Left lung (tissue), 4 donors: ENCODE measurements at regions not wholly inside any gene's neighbourhood (a gene's known extent, or its start where the extent isn't known, plus 50 kb on each side); places are given as distances from the start of the nearest gene placed in this dataset.

Experiments
- ATAC-seq: fragments of 200-7000 bp; cut with Tn5 transposase; one replicate; pipeline ENCODE4 v1.9.1; 2020; ENCODE audit warnings: moderate library complexity
- DNase-seq, 4 donors: peaks; one replicate each; pipeline ENCODE4 v3.0.0-alpha.2; 2013 to 2020
- H3K27ac ChIP-seq, 2 donors: fragments of 200-600 bp; sonication (generic) in 1 of 2; one replicate each; pipeline versions ENCODE4 v1.5.0 to v1.8.0; 2020 to 2021
- H3K27me3 ChIP-seq, 2 donors: fragments of 200-600 bp; sonication (generic) in 1 of 2; one replicate each; pipeline versions ENCODE4 v1.5.0 to v1.8.0; 2020 to 2021
- H3K36me3 ChIP-seq, 2 donors: fragments of 200-600 bp; sonication (generic) in 1 of 2; one replicate each; pipeline versions ENCODE4 v1.5.0 to v1.8.0; 2020 to 2021
- H3K4me1 ChIP-seq, 2 donors: fragments of 200-600 bp; one replicate each; pipeline ENCODE4 v1.8.0; 2021
- H3K4me3 ChIP-seq, 2 donors: fragments of 200-600 bp; sonication (generic) in 1 of 2; one replicate each; pipeline versions ENCODE4 v1.5.0 to v1.8.0; 2020 to 2021; ENCODE audit warnings: mild to moderate bottlenecking in 1 of 2
- H3K9me3 ChIP-seq, 2 donors: fragments of 200-600 bp; sonication (generic) in 1 of 2; one replicate each; pipeline versions ENCODE4 v1.5.0 to v1.8.0; 2020 to 2021
- CTCF ChIP-seq, 2 donors: fragments of 200-600 bp; sonication (generic) in 1 of 2; IDR thresholded peaks; one replicate each; pipeline versions ENCODE4 v1.5.0 to v1.8.0; 2021; ENCODE audit warnings: antibody characterized with exemption in 2 of 2
- intact Hi-C, 2 donors: fragments of 100-400 bp; cut with DNase I; formaldehyde crosslinking; loops; one replicate each; pipeline versions ENCODE4 v1.11.2 to v1.14.2; 2022
- donor health status: DM: no; HTN: yes; CAD: no.
- donor health status: DM: no; HTN: no; CAD: no.

DNA sequence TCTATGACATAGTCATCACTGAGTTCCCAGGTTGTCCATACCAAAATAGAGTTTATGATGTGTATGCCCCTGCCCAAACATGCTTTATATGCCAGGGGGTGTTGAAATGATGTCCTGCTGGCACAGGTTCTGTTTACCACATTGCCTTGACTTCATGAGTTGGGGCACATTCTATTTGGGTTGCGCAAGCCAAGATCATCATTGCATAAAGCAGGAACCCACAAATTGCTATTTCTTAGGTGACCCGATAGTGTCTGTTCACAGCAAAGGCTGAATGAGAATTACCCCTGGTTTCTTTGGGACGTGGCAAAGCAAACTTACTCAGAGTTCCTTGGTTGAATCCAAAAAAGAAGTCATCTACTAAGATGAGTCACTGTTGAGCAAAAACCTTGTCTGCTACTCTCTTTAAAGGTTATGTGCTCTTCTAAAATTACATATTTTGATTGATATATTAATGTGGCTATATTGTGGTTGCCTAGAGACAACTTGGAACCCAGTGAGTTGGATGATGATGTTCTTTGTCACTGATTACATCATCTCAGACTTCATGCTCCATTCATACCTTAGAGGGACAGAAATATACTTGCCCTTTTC, 912.6 kb upstream of the SOX9 start:
- Histone ChIP-seq H3K36me3 (no peaks in the 10 kb centered on the region), H3K4me1 (no peaks in the 10 kb centered on the region), H3K27ac (no peak overlapping the region), H3K27me3 (no peaks in the 10 kb centered on the region), H3K9me3 (peaks cover 0 to 6% of the 10 kb centered on the region in 2 donors), H3K4me3 (no peak overlapping the region)
- DNase-seq (no peak), ATAC-seq (no peak)
- no peak for TF ChIP-seq CTCF (IDR thresholded peaks at IDR 0.05)
- intact Hi-C loops: no loop called here

GRCh38 chr17:71213936-71214335, 906.9 kb upstream of the SOX9 start:
- Histone ChIP-seq H3K4me3 (no peak overlapping the region), H3K27ac (no peak overlapping the region), H3K9me3 (peaks cover 0 to 4% of the 10 kb centered on the region in 2 donors), H3K4me1 (no peaks in the 10 kb centered on the region), H3K36me3 (no peaks in the 10 kb centered on the region), H3K27me3 (no peaks in the 10 kb centered on the region)
- intact Hi-C loops: no loop called here
- ATAC-seq (no peak), DNase-seq (no peak)
- TF ChIP-seq CTCF (IDR thresholded peaks at IDR 0.05): no peak

- ATAC-seq (no peak), DNase-seq (no peak)
- TF ChIP-seq CTCF (IDR thresholded peaks at IDR 0.05): no peak
- H3K9me3 ChIP-seq: no peaks in the 10 kb centered on the region
- intact Hi-C loops: no loop called here
- H3K36me3 ChIP-seq: no peaks in the 10 kb centered on the region
- H3K27me3 ChIP-seq: no peaks in the 10 kb centered on the region
- no peaks in the 10 kb centered on the region for H3K4me1 ChIP-seq
- H3K27ac ChIP-seq: no peak overlapping the region
- H3K4me3 ChIP-seq: no peak overlapping the region
Observed at GRCh38 chr17:71217769-71218168, 903.1 kb upstream of the SOX9 start.

DNA sequence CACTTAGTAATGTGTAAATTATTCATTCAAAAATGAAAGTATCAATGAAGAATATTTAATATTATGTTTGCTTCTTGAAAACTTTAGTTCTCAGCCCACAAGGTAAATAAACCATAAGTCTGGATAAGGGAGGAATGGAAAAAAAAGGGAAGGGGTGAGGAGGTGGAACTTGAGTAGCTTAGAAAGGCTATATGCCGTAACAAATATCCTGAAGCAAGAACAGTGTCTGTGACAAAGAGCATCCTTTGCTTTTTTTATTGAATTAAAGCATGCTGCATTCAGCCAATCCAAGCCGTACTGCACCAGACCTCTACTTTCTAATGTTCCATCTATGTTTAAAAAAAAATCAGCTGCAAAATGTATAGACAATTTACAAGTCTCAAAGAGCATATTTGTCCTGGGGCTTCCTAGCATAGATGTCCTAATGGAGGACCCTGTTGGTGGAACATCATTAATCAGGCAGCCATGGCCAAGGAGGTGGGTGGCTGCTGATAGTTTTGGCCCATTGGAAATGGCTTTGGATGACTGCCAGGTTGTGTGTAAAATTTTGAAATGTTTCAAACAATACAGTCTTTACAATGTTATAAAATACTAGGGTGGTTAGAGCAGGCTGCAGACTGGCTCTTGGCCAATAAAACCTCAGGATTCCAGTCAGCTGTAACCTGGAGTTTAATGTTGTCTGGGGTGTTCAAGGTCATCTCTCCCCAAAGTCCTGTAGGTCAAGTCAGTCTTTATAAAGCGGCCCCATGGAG, 895.8 kb upstream of the SOX9 start:
- Histone ChIP-seq H3K4me3 (no peak overlapping the region), H3K4me1 (no peaks in the 10 kb centered on the region), H3K27me3 (no peaks in the 10 kb centered on the region), H3K36me3 (no peaks in the 10 kb centered on the region), H3K27ac (no peak overlapping the region), H3K9me3 (no peaks in the 10 kb centered on the region)
- no peak for ATAC-seq
- DNase-seq: peak in 1 of 4 donors; percentile 21
- no peak for TF ChIP-seq CTCF (IDR thresholded peaks at IDR 0.05)
- intact Hi-C loops: no loop called here

DNA sequence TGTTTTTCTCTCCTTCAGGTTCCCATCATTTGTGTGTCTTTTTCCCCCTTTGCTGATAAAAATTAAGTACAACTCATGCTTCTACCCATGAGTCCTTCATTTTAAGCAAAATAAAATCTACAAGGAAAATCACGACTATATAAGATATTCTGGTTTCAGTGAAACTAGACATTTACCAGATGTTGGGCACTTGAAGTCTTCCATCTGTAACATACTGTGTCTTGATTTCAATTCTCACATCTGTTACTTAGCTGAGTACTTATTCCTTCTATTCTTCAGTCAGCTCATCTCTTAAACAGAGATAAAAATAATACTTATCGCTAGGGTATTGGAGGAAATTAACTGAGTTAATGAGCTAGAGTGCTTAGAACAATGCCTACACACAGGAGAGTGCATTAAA, 893.0 kb upstream of the SOX9 start:
- no peak overlapping the region for H3K27ac ChIP-seq
- no peaks in the 10 kb centered on the region for H3K27me3 ChIP-seq
- H3K9me3 ChIP-seq: no peaks in the 10 kb centered on the region
- H3K36me3 ChIP-seq: no peaks in the 10 kb centered on the region
- no peaks in the 10 kb centered on the region for H3K4me1 ChIP-seq
- no peak overlapping the region for H3K4me3 ChIP-seq
- TF ChIP-seq CTCF (IDR thresholded peaks at IDR 0.05): no peak
- peak in 2 of 4 donors; percentile 50 to 61 for DNase-seq
- ATAC-seq: no peak
- intact Hi-C loops: no loop called here
